HepG2 (cell line): ENCODE measurements at regions not wholly inside any gene's neighbourhood (a gene's known extent, or its start where the extent isn't known, plus 50 kb on each side); places are given as distances from the start of the nearest gene placed in this dataset.

Experiments
- ATAC-seq: fragments of 200-7000 bp; cut with Tn5 transposase; 3 replicates; pipeline ENCODE4 v1.9.1; 2020; ENCODE audit warnings: mild to moderate bottlenecking, moderate library complexity
- BruUV-seq: library from RNA; stranded (reverse); fragments of 400-500 nt; replicated peaks from 2 replicates; lab custom pipeline; 2021; lab: Mats Ljungman, UMichigan
- CTCF ChIA-PET: fragments of 300-600 bp; formaldehyde crosslinking; extraction: SDS; loops from one replicate; lab custom pipeline; 2021; ENCODE audit warnings: low total read pairs, inconsistent platforms, low intra/inter-chr PET ratio; lab: Yijun Ruan, JAX
- POLR2A ChIA-PET: fragments of 350-600 bp; sonication (Branson Sonifier 250); formaldehyde crosslinking; loops from one replicate; lab custom pipeline; 2020; ENCODE audit warnings: antibody characterized with exemption, inconsistent platforms; lab: Yijun Ruan, JAX
- DNase-seq: peaks from one replicate; pipeline ENCODE4 v3.0.0-alpha.2; 2015; ENCODE audit warnings: low spot score
- FAIRE-seq: peaks from 3 replicates; lab custom pipeline; 2011; peaks lifted over from hg19 to GRCh38; lab: Jason Lieb, UNC
- H2AFZ ChIP-seq: one replicate; pipeline ENCODE4 v1.6.1; 2011; ENCODE audit warnings: low read length, inconsistent platforms
- H3K27ac ChIP-seq: fragments of 300-600 bp; 3 replicates; pipeline ENCODE4 v1.8.0; 2011; ENCODE audit warnings: mixed run types, mild to moderate bottlenecking, mixed read lengths, low read length, inconsistent platforms; ENCODE audit not compliant: insufficient read depth; ENCODE audit errors: extremely low read length
- H3K27me3 ChIP-seq, 2 experiments: fragments of 200-600 bp in 1 of 2; 2 replicates in 1 of 2; 3 replicates in 1 of 2; pipeline versions ENCODE4 v1.6.0 to v1.8.0; 2011; ENCODE audit warnings: low read length in 2 of 2, mild to moderate bottlenecking in 2 of 2, moderate library complexity in 2 of 2, inconsistent platforms in 1 of 2; ENCODE audit not compliant: insufficient read depth in 2 of 2, control insufficient read depth in 1 of 2
- H3K36me3 ChIP-seq, 2 experiments: fragments of 200-600 bp in 1 of 2; replicated peaks in 1 of 2; 2 replicates in 1 of 2; 3 replicates in 1 of 2; pipeline versions ENCODE4 v1.5.1 to v1.8.0; 2011; ENCODE audit warnings: low read length in 2 of 2, inconsistent platforms in 1 of 2; ENCODE audit not compliant: insufficient read depth in 2 of 2, control insufficient read depth in 1 of 2
- H3K4me1 ChIP-seq: 2 replicates; pipeline ENCODE4 v1.5.1; 2012; ENCODE audit warnings: low read length, inconsistent platforms; ENCODE audit not compliant: insufficient read depth
- H3K4me2 ChIP-seq: 2 replicates; pipeline ENCODE4 v1.6.0; 2011; ENCODE audit warnings: low read depth, low read length, inconsistent platforms
- H3K4me3 ChIP-seq, 3 experiments: fragments of 200-600 bp in 1 of 3; sonication (generic), shearing (Covaris generic) in 1 of 3; replicated peaks in 1 of 3; 2 replicates each; pipeline ENCODE4 v1.5.1; 2011 to 2016; ENCODE audit warnings: low read length in 3 of 3, inconsistent platforms in 2 of 3, low read depth in 2 of 3, mild to moderate bottlenecking in 2 of 3, control low read depth in 1 of 3, mixed read lengths in 1 of 3; ENCODE audit not compliant: insufficient read depth in 1 of 3
- H3K79me2 ChIP-seq: one replicate; pipeline ENCODE4 v1.6.1; 2011; ENCODE audit warnings: low read length, inconsistent platforms; ENCODE audit not compliant: insufficient read depth
- H3K9ac ChIP-seq: 2 replicates; pipeline ENCODE4 v1.6.0; 2011; ENCODE audit warnings: mild to moderate bottlenecking, low read depth, low read length, inconsistent platforms; ENCODE audit not compliant: insufficient read depth
- H3K9me3 ChIP-seq: 2 replicates; pipeline ENCODE4 v1.5.1; 2012; ENCODE audit warnings: mild to moderate bottlenecking, low read length
- H4K20me1 ChIP-seq: 2 replicates; pipeline ENCODE4 v1.6.0; 2011; ENCODE audit warnings: inconsistent platforms, mild to moderate bottlenecking, low read length, moderate library complexity; ENCODE audit not compliant: insufficient read depth
- AHR ChIP-seq: IDR thresholded peaks from 2 replicates; pipeline ENCODE4 v1.6.1; 2018; ENCODE audit warnings: missing genetic modification reagents, missing compliant biosample characterization
- FOXO1 ChIP-seq: sonication (generic); formaldehyde crosslinking; IDR thresholded peaks from 2 replicates; pipeline ENCODE4 v1.4.0; 2020; ENCODE audit warnings: missing genetic modification reagents
- KLF15 ChIP-seq: sonication (generic); formaldehyde crosslinking; IDR thresholded peaks from 2 replicates; pipeline ENCODE4 v1.8.1; 2023; ENCODE audit warnings: borderline replicate concordance, mild to moderate bottlenecking, inconsistent platforms, missing genetic modification reagents, mixed read lengths
- KMT2B ChIP-seq: IDR thresholded peaks from 2 replicates; pipeline ENCODE4 v1.6.1; 2016; ENCODE audit warnings: missing genetic modification reagents, missing compliant biosample characterization
- MAF1 ChIP-seq: sonication (generic); formaldehyde crosslinking; IDR thresholded peaks from 2 replicates; pipeline ENCODE4 v1.5.0; 2020; ENCODE audit warnings: missing genetic modification reagents, borderline replicate concordance
- MEF2D ChIP-seq: sonication (generic); formaldehyde crosslinking; IDR thresholded peaks from 2 replicates; pipeline ENCODE4 v1.5.1; 2020; ENCODE audit warnings: mild to moderate bottlenecking, missing genetic modification reagents
- SOX5 ChIP-seq: IDR thresholded peaks from 2 replicates; pipeline ENCODE4 v1.6.1; 2016; ENCODE audit warnings: borderline replicate concordance
- TCF7L2 ChIP-seq: IDR thresholded peaks from 2 replicates; pipeline ENCODE4 v1.6.1; 2011; ENCODE audit warnings: mild to moderate bottlenecking, low read depth, low read length, moderate library complexity
- XRCC5 ChIP-seq: fragments of 200-400 bp; formaldehyde crosslinking; optimal IDR thresholded peaks from 2 replicates; pipeline ENCODE3; 2017; ENCODE audit warnings: mild to moderate bottlenecking, low read length
- ZNF75D ChIP-seq: sonication (generic); formaldehyde crosslinking; IDR thresholded peaks from 2 replicates; pipeline ENCODE4 v1.8.1; 2023; ENCODE audit warnings: missing genetic modification reagents, mild to moderate bottlenecking, borderline replicate concordance
- ZSCAN25 ChIP-seq: sonication (generic); formaldehyde crosslinking; IDR thresholded peaks from 2 replicates; pipeline ENCODE4 v1.8.0; 2022; ENCODE audit warnings: mild to moderate bottlenecking, missing genetic modification reagents
- WGBS: methylation state at CpG from one replicate; pipeline ENCODE4 v1.1.6; 2017; ENCODE audit warnings: low lambda C conversion rate; 5-methylcytosine and 5-hydroxymethylcytosine counted together
- in situ Hi-C: cut with HindIII; loops from 2 replicates; pipeline ENCODE4 v1.10.0; 2017; ENCODE audit warnings: low pct_unique_long_range_greater_than_20kb; ENCODE audit not compliant: extremely low pct_ligation_motif_present
- intact Hi-C: fragments of 100-400 bp; cut with micrococcal nuclease; formaldehyde crosslinking; loops from one replicate; pipeline ENCODE4 v1.10.0; 2022; ENCODE audit not compliant: unreplicated experiment
- TF ChIP-seq, protein P1 (sequence below): sonication (generic); formaldehyde crosslinking; IDR thresholded peaks from 2 replicates; pipeline ENCODE4 v1.4.0; 2020; ENCODE audit warnings: missing genetic modification reagents, borderline replicate concordance
- TF ChIP-seq, protein P2 (sequence below): sonication (generic); formaldehyde crosslinking; IDR thresholded peaks from 2 replicates; pipeline ENCODE4 v1.5.1; 2020; ENCODE audit warnings: mild to moderate bottlenecking, missing genetic modification reagents, borderline replicate concordance

DNA sequence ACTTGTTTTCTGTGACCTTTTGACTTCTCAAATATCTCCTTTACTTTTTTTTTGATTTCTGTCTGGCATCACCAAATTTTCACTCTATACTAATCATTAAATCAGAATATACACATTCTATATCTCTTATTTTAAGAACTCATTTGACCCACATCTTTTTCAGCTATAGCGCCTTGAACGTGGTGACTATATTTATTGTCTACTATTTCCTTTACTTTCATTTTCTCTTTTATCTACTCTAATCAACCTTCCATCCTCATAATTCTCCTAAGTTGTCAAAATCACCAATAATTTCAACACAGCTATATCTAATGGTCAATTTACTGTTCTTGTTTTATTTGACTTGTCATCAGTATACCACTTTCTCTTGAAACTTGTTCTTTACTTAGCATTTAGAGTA, 119.0 kb upstream of the CBLB start:
- Histone ChIP-seq H3K36me3 (no peaks in the 10 kb centered on the region), H3K4me2 (no peak overlapping the region), H3K27ac (no peak overlapping the region), H4K20me1 (no peaks in the 10 kb centered on the region), H3K4me3 (no peak overlapping the region), H3K79me2 (no peaks in the 10 kb centered on the region), H3K9me3 (peaks cover 7% of the 10 kb centered on the region), H2AFZ (no peak overlapping the region), H3K4me1 (no peaks in the 10 kb centered on the region), H3K9ac (no peak overlapping the region)
- in situ Hi-C loops, result no loop called here
- CTCF ChIA-PET, result no interaction called here
- BruUV-seq, result no TSS peak
- no peak for ATAC-seq
- intact Hi-C loops, result no loop called here
- 25% methylated on average over 2 of the region's 2 CpGs for WGBS
- TF ChIP-seq KLF15 (CRISPR knock-in tag) (no peak), ZSCAN25 (no peak), XRCC5 (no peak), ZNF75D (CRISPR knock-in tag) (no peak), SOX5 (no peak), MEF2D (no peak), AHR (CRISPR knock-in tag) (no peak), MAF1 (no peak), FOXO1 (CRISPR knock-in tag) (no peak), TCF7L2 (no peak), KMT2B (CRISPR knock-in tag) (no peak)
- TF ChIP-seq, protein P1, sequence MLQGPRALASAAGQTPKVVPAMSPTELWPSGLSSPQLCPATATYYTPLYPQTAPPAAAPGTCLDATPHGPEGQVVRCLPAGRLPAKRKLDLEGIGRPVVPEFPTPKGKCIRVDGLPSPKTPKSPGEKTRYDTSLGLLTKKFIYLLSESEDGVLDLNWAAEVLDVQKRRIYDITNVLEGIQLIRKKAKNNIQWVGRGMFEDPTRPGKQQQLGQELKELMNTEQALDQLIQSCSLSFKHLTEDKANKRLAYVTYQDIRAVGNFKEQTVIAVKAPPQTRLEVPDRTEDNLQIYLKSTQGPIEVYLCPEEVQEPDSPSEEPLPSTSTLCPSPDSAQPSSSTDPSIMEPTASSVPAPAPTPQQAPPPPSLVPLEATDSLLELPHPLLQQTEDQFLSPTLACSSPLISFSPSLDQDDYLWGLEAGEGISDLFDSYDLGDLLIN (CRISPR knock-in tag), result no peak
- TF ChIP-seq, protein P2, sequence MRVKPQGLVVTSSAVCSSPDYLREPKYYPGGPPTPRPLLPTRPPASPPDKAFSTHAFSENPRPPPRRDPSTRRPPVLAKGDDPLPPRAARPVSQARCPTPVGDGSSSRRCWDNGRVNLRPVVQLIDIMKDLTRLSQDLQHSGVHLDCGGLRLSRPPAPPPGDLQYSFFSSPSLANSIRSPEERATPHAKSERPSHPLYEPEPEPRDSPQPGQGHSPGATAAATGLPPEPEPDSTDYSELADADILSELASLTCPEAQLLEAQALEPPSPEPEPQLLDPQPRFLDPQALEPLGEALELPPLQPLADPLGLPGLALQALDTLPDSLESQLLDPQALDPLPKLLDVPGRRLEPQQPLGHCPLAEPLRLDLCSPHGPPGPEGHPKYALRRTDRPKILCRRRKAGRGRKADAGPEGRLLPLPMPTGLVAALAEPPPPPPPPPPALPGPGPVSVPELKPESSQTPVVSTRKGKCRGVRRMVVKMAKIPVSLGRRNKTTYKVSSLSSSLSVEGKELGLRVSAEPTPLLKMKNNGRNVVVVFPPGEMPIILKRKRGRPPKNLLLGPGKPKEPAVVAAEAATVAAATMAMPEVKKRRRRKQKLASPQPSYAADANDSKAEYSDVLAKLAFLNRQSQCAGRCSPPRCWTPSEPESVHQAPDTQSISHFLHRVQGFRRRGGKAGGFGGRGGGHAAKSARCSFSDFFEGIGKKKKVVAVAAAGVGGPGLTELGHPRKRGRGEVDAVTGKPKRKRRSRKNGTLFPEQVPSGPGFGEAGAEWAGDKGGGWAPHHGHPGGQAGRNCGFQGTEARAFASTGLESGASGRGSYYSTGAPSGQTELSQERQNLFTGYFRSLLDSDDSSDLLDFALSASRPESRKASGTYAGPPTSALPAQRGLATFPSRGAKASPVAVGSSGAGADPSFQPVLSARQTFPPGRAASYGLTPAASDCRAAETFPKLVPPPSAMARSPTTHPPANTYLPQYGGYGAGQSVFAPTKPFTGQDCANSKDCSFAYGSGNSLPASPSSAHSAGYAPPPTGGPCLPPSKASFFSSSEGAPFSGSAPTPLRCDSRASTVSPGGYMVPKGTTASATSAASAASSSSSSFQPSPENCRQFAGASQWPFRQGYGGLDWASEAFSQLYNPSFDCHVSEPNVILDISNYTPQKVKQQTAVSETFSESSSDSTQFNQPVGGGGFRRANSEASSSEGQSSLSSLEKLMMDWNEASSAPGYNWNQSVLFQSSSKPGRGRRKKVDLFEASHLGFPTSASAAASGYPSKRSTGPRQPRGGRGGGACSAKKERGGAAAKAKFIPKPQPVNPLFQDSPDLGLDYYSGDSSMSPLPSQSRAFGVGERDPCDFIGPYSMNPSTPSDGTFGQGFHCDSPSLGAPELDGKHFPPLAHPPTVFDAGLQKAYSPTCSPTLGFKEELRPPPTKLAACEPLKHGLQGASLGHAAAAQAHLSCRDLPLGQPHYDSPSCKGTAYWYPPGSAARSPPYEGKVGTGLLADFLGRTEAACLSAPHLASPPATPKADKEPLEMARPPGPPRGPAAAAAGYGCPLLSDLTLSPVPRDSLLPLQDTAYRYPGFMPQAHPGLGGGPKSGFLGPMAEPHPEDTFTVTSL (CRISPR knock-in tag), result no peak
- TF ChIP-seq, all 625 proteins: peak for 0
- FAIRE-seq (no peak), DNase-seq (no peak)
- POLR2A ChIA-PET, result no interaction called here
- H3K27me3 ChIP-seq, result no peaks in the 10 kb centered on the region
